Neural progenitor cell (in vitro differentiated cells): ENCODE measurements at regions not wholly inside any gene's neighbourhood (a gene's known extent, or its start where the extent isn't known, plus 50 kb on each side); places are given as distances from the start of the nearest gene placed in this dataset.

ENCODE experiments used
- CTCF ChIP-seq: fragments of 200-600 bp; sonication (generic); IDR thresholded peaks from 2 replicates; pipeline ENCODE4 v1.5.1; 2017; ENCODE audit warnings: antibody characterized with exemption, mild to moderate bottlenecking
- EZH2 ChIP-seq: fragments of 200-600 bp; sonication (generic); IDR thresholded peaks from 2 replicates; pipeline ENCODE4 v1.6.1; 2017; ENCODE audit warnings: antibody characterized with exemption, mild to moderate bottlenecking, moderate library complexity
- EZH2phosphoT487 ChIP-seq: fragments of 200-600 bp; sonication (generic); IDR thresholded peaks from 2 replicates; pipeline ENCODE4 v1.6.1; 2017; ENCODE audit warnings: antibody characterized with exemption

DNA sequence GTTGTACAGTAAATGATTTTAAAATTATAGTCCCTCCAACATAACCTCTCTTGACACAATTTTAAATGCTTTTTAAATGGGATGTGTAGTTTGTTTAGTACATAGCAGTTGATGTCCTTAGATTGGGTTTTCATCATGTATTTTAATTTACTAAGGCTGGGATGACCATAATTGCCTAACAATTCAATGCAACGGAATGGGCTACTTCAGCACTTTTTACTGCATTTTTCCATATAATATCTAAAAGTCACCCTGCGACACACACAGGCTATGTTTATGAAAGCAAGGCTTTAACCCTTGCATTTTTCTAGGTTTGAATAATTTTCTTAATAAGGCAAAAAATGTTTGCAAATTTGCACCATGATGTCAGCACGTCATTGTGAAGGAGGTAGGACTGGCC lies 321.0 kb downstream of the DLEU7 start:
- TF ChIP-seq EZH2phosphoT487: no peak
- TF ChIP-seq CTCF: no peak
- no peak for TF ChIP-seq EZH2
